Effector memory CD4-positive, alpha-beta T cell (primary cell): ENCODE measurements at regions not wholly inside any gene's neighbourhood (a gene's known extent, or its start where the extent isn't known, plus 50 kb on each side); places are given as distances from the start of the nearest gene placed in this dataset.

Source experiments
- DNase-seq, 3 donors: peaks; one replicate each; pipeline ENCODE4 v3.0.0-alpha.2; 2020
- H3K27ac ChIP-seq: 2 replicates; pipeline ENCODE4 v1.7.0; 2013; ENCODE audit warnings: mild to moderate bottlenecking, low read length, moderate library complexity; ENCODE audit not compliant: insufficient read depth, poor library complexity, severe bottlenecking
- H3K27me3 ChIP-seq: replicated peaks from 2 replicates; pipeline ENCODE4 v1.7.0; 2013; ENCODE audit warnings: mild to moderate bottlenecking, low read length; ENCODE audit not compliant: insufficient read depth, control insufficient read depth, poor library complexity, severe bottlenecking
- H3K36me3 ChIP-seq: 2 replicates; pipeline ENCODE4 v1.7.0; 2013; ENCODE audit warnings: mild to moderate bottlenecking, low read length, moderate library complexity; ENCODE audit not compliant: control insufficient read depth, insufficient read depth
- H3K4me1 ChIP-seq: 2 replicates; pipeline ENCODE4 v1.7.0; 2013; ENCODE audit warnings: low read length, mild to moderate bottlenecking; ENCODE audit not compliant: control insufficient read depth, insufficient read depth, poor library complexity, severe bottlenecking
- H3K4me3 ChIP-seq: 2 replicates; pipeline ENCODE4 v1.7.0; 2013; ENCODE audit warnings: low read length, low read depth, mild to moderate bottlenecking; ENCODE audit not compliant: insufficient read depth, poor library complexity, severe bottlenecking
- H3K9me3 ChIP-seq: 2 replicates; pipeline ENCODE4 v1.7.0; 2013; ENCODE audit warnings: mild to moderate bottlenecking, low read length, moderate library complexity; ENCODE audit not compliant: control insufficient read depth

DNA sequence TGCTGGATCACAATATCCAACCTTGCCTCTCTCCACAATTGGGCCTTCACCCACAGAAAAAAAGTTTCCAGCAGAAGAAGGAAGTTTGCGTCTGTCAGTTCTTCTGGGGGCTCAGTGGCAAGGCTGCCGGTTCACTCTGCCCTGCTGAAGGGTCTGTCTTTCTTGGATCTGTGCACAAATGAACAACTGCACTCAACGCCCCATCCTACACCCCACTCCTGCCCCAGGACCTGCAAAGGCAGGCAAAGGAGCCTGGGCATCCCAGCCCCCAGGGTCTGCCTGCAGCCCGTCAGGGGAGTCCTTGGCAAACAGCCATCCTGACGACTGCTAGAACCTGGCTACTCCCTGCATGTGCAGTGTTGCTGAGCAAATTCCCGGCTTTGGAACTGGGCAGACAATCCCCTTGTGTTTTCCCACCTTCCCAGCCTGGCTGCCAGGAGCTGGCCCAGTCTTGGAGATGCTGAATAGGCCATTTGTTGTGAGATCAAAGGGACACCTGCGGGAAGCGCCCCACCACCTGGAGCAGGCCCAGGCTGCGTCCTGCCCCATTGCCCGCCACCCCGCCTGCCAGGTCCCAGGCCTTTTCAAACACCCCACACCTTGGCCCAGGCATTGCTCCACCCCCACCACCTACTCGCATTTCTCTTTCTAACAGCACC lies 311.9 kb downstream of the BCL11B start:
- DNase-seq: no peak
- no peak overlapping the region for H3K4me3 ChIP-seq
- H3K27ac ChIP-seq: no peak overlapping the region
- H3K27me3 ChIP-seq: no peaks in the 10 kb centered on the region
- no peaks in the 10 kb centered on the region for H3K36me3 ChIP-seq
- no peaks in the 10 kb centered on the region for H3K9me3 ChIP-seq
- H3K4me1 ChIP-seq: peaks cover 13% of the 10 kb centered on the region

DNA sequence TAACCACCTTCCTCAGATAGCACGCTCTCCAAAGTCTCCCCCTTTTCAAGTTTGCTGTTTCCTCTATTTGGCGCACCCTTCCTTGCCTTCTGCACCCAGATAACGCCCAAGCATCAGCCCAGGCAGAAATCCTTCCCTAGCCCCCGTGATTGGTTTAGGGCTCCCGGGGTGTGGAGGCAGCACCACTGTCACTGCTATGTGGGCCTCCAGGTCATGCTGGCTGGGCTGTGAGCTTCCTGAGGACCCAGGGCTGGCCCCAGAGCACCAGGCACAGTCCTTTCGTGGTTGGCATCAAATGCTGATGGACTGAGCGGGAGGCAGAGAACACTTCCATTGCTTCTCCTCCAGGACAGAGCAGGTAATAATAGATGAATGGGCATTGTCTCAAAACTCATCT lies 311.4 kb downstream of the BCL11B start:
- no peaks in the 10 kb centered on the region for H3K9me3 ChIP-seq

DNA sequence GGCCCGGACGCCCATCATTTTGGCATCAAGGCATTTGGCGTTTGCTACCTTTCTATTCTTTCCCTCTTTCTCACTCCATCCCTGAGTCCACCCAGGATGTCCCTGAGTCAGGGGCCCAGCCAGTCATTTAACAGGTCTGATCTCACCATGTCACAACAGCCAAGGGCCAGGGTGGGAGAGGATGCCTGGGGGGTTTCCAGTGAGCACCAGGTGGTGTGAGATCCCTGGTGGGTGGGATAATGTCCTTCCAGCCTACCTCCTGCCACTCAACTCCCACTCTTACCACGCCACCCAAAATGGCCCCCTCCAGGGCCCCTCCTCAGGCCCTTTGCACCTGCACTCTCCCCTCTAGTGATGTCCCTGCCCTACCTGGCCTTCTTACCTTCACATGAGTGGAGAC lies 310.8 kb downstream of the BCL11B start:
- H3K4me1 ChIP-seq: peaks cover 19% of the 10 kb centered on the region
- no peaks in the 10 kb centered on the region for H3K9me3 ChIP-seq
- H3K27ac ChIP-seq: no peak overlapping the region
- no peak for DNase-seq
- no peak overlapping the region for H3K4me3 ChIP-seq
- H3K27me3 ChIP-seq: no peaks in the 10 kb centered on the region
- H3K36me3 ChIP-seq: no peaks in the 10 kb centered on the region

More for the DNA sequence above, 311.4 kb downstream of the BCL11B start:
- no peaks in the 10 kb centered on the region for H3K36me3 ChIP-seq
- peaks cover 18% of the 10 kb centered on the region for H3K4me1 ChIP-seq
- DNase-seq: no peak
- no peaks in the 10 kb centered on the region for H3K27me3 ChIP-seq
- no peak overlapping the region for H3K27ac ChIP-seq
- H3K4me3 ChIP-seq: no peak overlapping the region

DNA sequence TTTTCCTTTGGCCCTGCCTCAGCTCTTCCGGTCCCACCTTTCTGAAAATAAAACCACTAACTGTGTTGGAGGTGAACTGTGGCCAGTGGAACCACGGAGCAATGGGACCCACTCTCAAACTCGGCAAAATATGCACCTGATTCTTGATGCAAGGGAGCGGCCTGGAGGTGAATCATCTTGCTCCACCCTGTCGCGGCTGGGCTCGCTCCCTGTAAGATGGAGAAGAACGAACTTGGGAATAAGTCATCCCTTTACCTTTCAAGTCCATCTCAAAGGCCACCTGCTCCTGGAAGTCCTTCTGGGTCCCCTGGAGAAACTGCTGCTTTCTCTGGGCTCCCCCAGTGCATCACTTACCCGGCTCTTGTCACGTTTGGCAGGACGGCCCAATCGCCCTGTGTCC lies 309.9 kb downstream of the BCL11B start:
- Histone ChIP-seq H3K36me3 (no peaks in the 10 kb centered on the region), H3K27me3 (no peaks in the 10 kb centered on the region), H3K9me3 (no peaks in the 10 kb centered on the region), H3K27ac (no peak overlapping the region), H3K4me3 (no peak overlapping the region), H3K4me1 (peaks cover 19% of the 10 kb centered on the region)
- no peak for DNase-seq

DNA sequence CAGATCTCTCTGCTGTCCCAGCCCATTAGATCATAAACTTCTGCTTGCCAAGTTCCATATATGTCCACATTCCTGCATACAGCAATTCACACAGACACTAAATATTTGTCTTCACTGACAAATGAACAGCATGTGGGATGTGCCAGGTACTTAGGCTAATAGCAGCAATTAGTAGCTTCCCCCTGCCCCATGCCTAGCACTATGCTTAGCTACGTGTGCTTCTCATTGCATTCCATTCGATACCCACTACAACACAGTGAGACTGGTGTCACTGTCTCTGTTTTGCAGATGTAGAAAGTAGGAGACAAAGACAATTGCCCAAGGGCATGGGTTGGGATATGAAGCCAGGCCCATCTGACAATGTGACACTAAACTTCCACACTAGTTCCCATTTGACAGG lies 308.4 kb downstream of the BCL11B start:
- H3K4me3 ChIP-seq: no peak overlapping the region
- H3K9me3 ChIP-seq: no peaks in the 10 kb centered on the region
- H3K27ac ChIP-seq: no peak overlapping the region
- H3K36me3 ChIP-seq: no peaks in the 10 kb centered on the region
- H3K27me3 ChIP-seq: no peaks in the 10 kb centered on the region
- no peak for DNase-seq
- H3K4me1 ChIP-seq: peaks cover 19% of the 10 kb centered on the region

DNA sequence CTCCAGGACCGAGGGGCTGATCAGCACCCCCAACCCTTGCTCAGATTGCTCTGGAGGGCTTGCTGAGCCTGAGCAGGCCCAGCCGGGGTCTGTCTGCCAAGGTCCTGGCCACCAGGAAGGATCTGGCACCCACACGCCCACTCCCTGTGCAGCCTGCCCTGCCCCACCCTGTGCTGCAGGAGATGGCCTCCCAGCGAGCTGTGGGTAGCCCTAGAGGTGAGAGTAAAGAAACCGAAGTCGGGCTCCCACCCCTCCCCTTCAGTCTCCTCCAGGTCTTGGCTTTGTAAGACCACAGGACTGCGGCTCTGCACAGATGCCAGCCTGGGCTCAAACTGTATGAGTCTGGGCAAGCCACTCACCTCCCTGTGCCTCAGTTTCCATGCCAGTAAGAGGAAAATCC lies 307.8 kb downstream of the BCL11B start:
- Histone ChIP-seq H3K36me3 (no peaks in the 10 kb centered on the region), H3K9me3 (no peaks in the 10 kb centered on the region), H3K4me1 (peaks cover 19% of the 10 kb centered on the region), H3K27me3 (no peaks in the 10 kb centered on the region), H3K27ac (no peak overlapping the region), H3K4me3 (no peak overlapping the region)
- DNase-seq: no peak

DNA sequence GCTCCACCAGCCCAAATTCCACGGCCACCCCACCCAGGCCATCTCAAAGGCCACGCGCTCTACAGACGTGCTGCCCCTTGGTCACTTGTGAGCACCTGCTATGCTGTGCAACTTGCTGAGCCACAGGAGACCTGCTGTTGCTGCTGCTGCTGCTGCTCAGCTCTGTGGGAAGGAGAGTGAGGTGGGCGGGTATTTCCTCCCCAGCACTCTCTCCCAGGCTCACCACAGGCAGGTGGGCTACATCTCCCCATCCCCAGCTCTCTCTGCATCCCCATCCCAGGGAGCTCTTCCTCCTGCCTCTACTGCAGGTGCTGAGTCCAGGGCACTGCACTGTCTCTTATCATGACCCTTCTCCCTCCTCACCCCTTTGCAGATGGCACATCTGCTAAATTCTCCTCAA lies 306.9 kb downstream of the BCL11B start:
- no peak for DNase-seq
- Histone ChIP-seq H3K9me3 (no peaks in the 10 kb centered on the region), H3K4me1 (peaks cover 19% of the 10 kb centered on the region), H3K36me3 (no peaks in the 10 kb centered on the region), H3K27me3 (no peaks in the 10 kb centered on the region), H3K4me3 (no peak overlapping the region), H3K27ac (no peak overlapping the region)

DNA sequence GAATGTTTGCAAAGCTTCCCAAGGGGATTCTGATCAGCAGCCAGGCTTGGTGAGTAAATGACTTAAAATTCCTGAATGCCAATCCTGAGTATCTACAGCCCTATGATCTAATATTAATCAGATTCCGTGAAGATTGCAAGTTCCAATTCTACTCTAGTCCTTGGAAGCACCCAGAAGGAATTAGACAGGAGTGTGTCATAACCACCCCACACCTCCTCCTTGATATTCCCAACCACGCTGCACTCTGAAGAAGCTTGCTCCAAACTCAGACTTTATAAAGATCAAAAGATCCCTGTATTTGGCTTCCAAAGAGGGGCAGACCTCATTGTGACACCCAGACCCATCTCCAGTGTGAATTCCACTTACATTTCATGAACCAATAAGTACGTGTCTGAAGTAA lies 306.0 kb downstream of the BCL11B start:
- peaks cover 19% of the 10 kb centered on the region for H3K4me1 ChIP-seq
- no peak overlapping the region for H3K4me3 ChIP-seq
- no peaks in the 10 kb centered on the region for H3K9me3 ChIP-seq
- H3K27me3 ChIP-seq: no peaks in the 10 kb centered on the region
- no peaks in the 10 kb centered on the region for H3K36me3 ChIP-seq
- DNase-seq: no peak
- H3K27ac ChIP-seq: no peak overlapping the region

DNA sequence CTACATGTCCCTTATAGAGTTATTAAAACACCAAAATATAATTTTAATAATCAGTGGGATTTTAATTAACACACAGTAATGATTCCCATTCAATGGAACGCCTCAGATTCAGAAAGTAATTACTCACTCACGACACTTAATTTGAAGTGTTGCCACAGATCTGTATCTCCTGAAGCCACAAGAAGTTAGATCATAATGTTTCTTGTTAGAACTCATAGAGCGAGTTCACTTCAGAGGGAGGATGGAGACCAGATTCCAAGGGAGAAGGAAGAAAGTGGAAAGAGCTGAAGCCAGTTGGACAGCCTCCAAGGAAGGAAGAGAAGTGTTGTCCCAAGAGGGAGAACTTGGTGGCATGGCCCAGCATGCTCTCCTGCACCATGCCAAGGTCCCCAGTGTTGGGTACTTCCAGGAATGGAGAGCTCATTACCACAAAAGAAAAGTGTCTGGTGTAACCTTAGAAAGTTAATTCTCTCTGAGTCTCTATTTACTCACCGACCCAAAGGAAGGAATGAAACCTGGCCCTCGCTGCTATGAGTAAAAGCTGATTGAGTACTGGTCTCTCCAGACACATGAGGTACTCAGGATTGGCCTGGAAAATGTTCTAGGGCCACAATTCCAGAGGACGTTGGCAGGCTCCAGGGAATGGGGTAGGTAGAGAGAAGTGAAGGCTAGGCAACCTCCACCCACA lies 305.4 kb downstream of the BCL11B start:
- H3K36me3 ChIP-seq: no peaks in the 10 kb centered on the region
- peaks cover 19% of the 10 kb centered on the region for H3K4me1 ChIP-seq
- no peaks in the 10 kb centered on the region for H3K27me3 ChIP-seq
- no peak overlapping the region for H3K27ac ChIP-seq
- no peak overlapping the region for H3K4me3 ChIP-seq
- DNase-seq: no peak
- H3K9me3 ChIP-seq: no peaks in the 10 kb centered on the region

DNA sequence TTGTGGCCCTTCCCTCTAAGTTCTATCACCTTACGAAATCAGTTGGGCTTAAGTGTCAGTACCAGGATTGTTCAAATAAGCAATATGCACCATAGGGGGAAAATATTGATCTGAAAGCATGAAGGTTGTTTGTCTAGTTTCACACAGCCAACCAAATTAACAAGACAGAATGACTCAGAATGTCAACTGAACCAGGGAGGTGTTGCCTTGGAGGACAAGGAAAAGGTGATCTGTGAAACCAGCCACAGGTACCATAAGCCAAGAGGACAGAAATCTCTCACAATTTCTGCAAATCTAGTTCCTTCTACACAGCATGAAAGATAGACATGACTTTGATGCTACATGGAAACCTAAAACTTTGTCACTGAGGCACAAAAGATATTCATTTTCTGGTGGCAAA lies 297.9 kb downstream of the BCL11B start:
- H3K4me3 ChIP-seq: no peak overlapping the region
- H3K36me3 ChIP-seq: no peaks in the 10 kb centered on the region
- no peak for DNase-seq
- no peaks in the 10 kb centered on the region for H3K4me1 ChIP-seq
- no peak overlapping the region for H3K27ac ChIP-seq
- H3K27me3 ChIP-seq: no peaks in the 10 kb centered on the region
- H3K9me3 ChIP-seq: no peaks in the 10 kb centered on the region
